SK-N-SH treated with all-trans-retinoic acid at 6 μM for 48 hours (cell line): ENCODE measurements at regions not wholly inside any gene's neighbourhood (a gene's known extent, or its start where the extent isn't known, plus 50 kb on each side); places are given as distances from the start of the nearest gene placed in this dataset.

Experiments
- BACH2 ChIP-seq: fragments of 250-450 bp; sonication (Bioruptor Pico); IDR thresholded peaks from 2 replicates; pipeline ENCODE4 v1.9.0; 2021; ENCODE audit warnings: mild to moderate bottlenecking, borderline replicate concordance
- CREB5 ChIP-seq: fragments of 250-450 bp; sonication (Bioruptor Pico); IDR thresholded peaks from 2 replicates; pipeline ENCODE4 v1.5.1; 2020; ENCODE audit warnings: low read depth, mild to moderate bottlenecking, moderate library complexity
- GLIS3 ChIP-seq: fragments of 250-450 bp; sonication (Bioruptor Pico); IDR thresholded peaks from 2 replicates; pipeline ENCODE4 v1.5.0; 2020; ENCODE audit warnings: mild to moderate bottlenecking, moderate library complexity
- RARB ChIP-seq: fragments of 250-450 bp; sonication (Bioruptor Pico); IDR thresholded peaks from 2 replicates; pipeline ENCODE4 v1.8.0; 2021; ENCODE audit warnings: mild to moderate bottlenecking, moderate library complexity
- TOX ChIP-seq: fragments of 250-450 bp; sonication (Bioruptor Pico); IDR thresholded peaks from 2 replicates; pipeline ENCODE4 v1.8.0; 2021; ENCODE audit warnings: mild to moderate bottlenecking, moderate library complexity, borderline replicate concordance
- ZFP30 ChIP-seq: fragments of 450-650 bp; formaldehyde crosslinking; IDR thresholded peaks from 2 replicates; pipeline ENCODE4 v1.5.0; 2022; ENCODE audit warnings: mild to moderate bottlenecking, moderate library complexity

GRCh38 chr4:165761963-165762362 is 111.1 kb upstream of the TLL1 start:
- TF ChIP-seq CREB5 (no peak), GLIS3 (CRISPR knock-in tag) (no peak), ZFP30 (CRISPR knock-in tag) (no peak), RARB (CRISPR knock-in tag) (no peak), BACH2 (CRISPR knock-in tag) (no peak), TOX (CRISPR knock-in tag) (no peak)
